ENCODE measurements at regions not wholly inside any gene's neighbourhood (a gene's known extent, or its start where the extent isn't known, plus 50 kb on each side); places are given as distances from the start of the nearest gene placed in this dataset.
"Not testable (repeated sequence)": the region's sequence is repeated elsewhere in the genome, so short reads cannot be mapped to it uniquely, and the experiment has no call there.

DNA sequence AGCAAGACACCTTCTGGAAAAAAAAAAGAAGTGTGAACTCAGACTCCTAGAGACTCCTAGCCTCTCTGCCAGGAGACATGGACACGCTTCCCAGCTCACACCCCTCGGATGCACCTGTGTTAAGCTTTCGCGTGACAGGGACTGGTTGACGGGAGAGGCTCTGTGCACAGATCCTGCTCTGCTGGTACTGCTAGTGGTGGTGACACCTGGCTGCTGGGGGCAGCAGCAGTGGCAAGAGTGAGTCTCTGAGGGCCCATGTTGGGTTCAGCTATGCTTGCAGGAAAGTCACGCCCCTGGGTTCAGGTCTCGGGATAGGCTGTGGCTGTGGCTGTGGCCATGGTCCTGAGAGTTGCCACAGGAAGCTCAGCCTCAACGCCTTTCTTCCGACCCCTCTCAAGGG, 81.1 kb downstream of the XRCC2 start:
- no peaks in the 10 kb centered on the region for H3K36me3 ChIP-seq (ENCODE audit: control insufficient read depth in 2 of 2, extremely low read depth in 1 of 2, insufficient read depth in 1 of 2, low read length in 1 of 2)
- ChIA-PET CTCF (interaction anchor here in 1 of 2 donors (0.6 kb wide), 1 partner anchor 17 kb away, joined by 5 read pairs; no protein-coding TSS in a partner anchor), POLR2A (interaction anchor here in 1 of 2 donors (0.7 kb wide), 1 partner anchor 46 kb away, joined by 4 read pairs; no protein-coding TSS in a partner anchor)
- H3K4me3 ChIP-seq (ENCODE audit: control insufficient read depth in 1 of 2, extremely low read depth in 1 of 2, low read length in 1 of 2), result no peak overlapping the region
- DNase-seq (no peak), ATAC-seq (replicated peaks in 1 of 4) (no peak)
- Mint-ChIP-seq H3K36me3 (no peaks in the 10 kb centered on the region), H3K27ac (no peak overlapping the region), H3K27me3 (no peaks in the 10 kb centered on the region), H3K4me3 (no peak overlapping the region), H3K4me1 (no peaks in the 10 kb centered on the region), H3K9me3 (no peaks in the 10 kb centered on the region)
- WGBS (ENCODE audit: insufficient coverage), result 89% methylated on average over 7 of the region's 9 CpGs
- H3K27ac ChIP-seq (ENCODE audit: low read length), result no peak overlapping the region
- H3K9me3 ChIP-seq, result no peaks in the 10 kb centered on the region
- H3K27me3 ChIP-seq (replicated peaks in 1 of 2; ENCODE audit: control insufficient read depth in 2 of 2, extremely low read depth in 1 of 2, insufficient read depth in 2 of 2, low read length in 1 of 2), result peaks cover 0 to 6% of the 10 kb centered on the region in 2 experiments
- H3K4me1 ChIP-seq (ENCODE audit: control insufficient read depth in 1 of 2, extremely low read depth in 1 of 2, insufficient read depth in 2 of 2, low read length in 2 of 2), result no peaks in the 10 kb centered on the region

DNA sequence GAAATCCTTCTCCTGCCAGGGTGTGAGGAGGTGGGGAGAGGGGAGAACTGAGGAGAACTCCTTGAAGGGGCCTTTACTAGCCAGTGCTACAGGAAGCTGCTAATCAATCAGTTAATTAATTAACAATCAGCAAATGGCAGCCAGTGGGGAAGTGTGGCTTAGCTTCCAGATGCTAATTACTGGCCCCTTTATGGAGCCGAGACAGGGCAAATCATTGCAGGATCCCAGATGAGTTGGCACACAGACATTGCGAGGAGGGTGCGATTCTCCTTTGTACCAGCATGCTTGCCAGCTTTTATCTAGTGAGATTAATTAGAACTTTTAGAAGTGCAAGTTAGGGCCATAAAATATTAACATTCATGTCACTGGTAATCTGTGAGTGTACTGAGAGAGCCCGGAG, 84.0 kb downstream of the XRCC2 start:
- H3K4me3 Mint-ChIP-seq, result no peak overlapping the region
- H3K4me1 ChIP-seq (ENCODE audit: control insufficient read depth in 1 of 2, extremely low read depth in 1 of 2, insufficient read depth in 2 of 2, low read length in 2 of 2), result no peaks in the 10 kb centered on the region
- ChIA-PET POLR2A (no interaction called here), CTCF (no interaction called here)
- WGBS (ENCODE audit: insufficient coverage), result 100% methylated on average over 1 of the region's 4 CpGs
- H3K9me3 Mint-ChIP-seq, result no peaks in the 10 kb centered on the region
- no peaks in the 10 kb centered on the region for H3K36me3 Mint-ChIP-seq
- no peaks in the 10 kb centered on the region for H3K27me3 Mint-ChIP-seq
- peaks cover 0 to 6% of the 10 kb centered on the region in 2 experiments for H3K27me3 ChIP-seq (replicated peaks in 1 of 2; ENCODE audit: control insufficient read depth in 2 of 2, extremely low read depth in 1 of 2, insufficient read depth in 2 of 2, low read length in 1 of 2)
- no peaks in the 10 kb centered on the region for H3K4me1 Mint-ChIP-seq
- ATAC-seq (replicated peaks in 1 of 4), result no peak
- no peaks in the 10 kb centered on the region for H3K9me3 ChIP-seq
- H3K27ac ChIP-seq (ENCODE audit: low read length), result no peak overlapping the region
- DNase-seq, result no peak
- no peaks in the 10 kb centered on the region for H3K36me3 ChIP-seq (ENCODE audit: control insufficient read depth in 2 of 2, extremely low read depth in 1 of 2, insufficient read depth in 1 of 2, low read length in 1 of 2)
- no peak overlapping the region for H3K27ac Mint-ChIP-seq
- no peak overlapping the region for H3K4me3 ChIP-seq (ENCODE audit: control insufficient read depth in 1 of 2, extremely low read depth in 1 of 2, low read length in 1 of 2)

DNA sequence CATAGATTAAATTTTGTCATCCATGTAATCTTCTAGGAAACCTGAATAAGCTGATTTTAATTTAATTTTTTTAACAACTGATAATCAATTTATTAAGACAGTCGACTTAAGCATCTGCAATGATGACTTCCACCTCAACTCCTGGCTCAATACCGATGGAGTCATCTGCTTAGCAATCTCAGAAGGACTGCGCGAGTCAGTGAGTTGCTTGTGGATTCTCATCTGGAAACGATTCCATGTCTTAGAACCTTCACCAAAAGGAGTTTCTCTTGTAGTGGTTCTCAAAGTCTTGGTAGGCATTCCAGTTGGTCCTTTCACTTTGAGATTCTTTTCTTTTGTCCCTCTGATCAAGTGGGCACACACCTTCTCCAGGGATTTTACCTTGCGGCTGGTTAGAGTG, 85.5 kb downstream of the XRCC2 start:
- Histone ChIP-seq H3K4me1 (ENCODE audit: control insufficient read depth in 1 of 2, extremely low read depth in 1 of 2, insufficient read depth in 2 of 2, low read length in 2 of 2) (no peaks in the 10 kb centered on the region), H3K27ac (ENCODE audit: low read length) (no peak overlapping the region), H3K4me3 (ENCODE audit: control insufficient read depth in 1 of 2, extremely low read depth in 1 of 2, low read length in 1 of 2) (no peak overlapping the region), H3K36me3 (ENCODE audit: control insufficient read depth in 2 of 2, extremely low read depth in 1 of 2, insufficient read depth in 1 of 2, low read length in 1 of 2) (no peaks in the 10 kb centered on the region), H3K27me3 (replicated peaks in 1 of 2; ENCODE audit: control insufficient read depth in 2 of 2, extremely low read depth in 1 of 2, insufficient read depth in 2 of 2, low read length in 1 of 2) (peaks cover 0 to 3% of the 10 kb centered on the region in 2 experiments), H3K9me3 (no peaks in the 10 kb centered on the region)
- H3K36me3 Mint-ChIP-seq, result no peaks in the 10 kb centered on the region
- no peaks in the 10 kb centered on the region for H3K27me3 Mint-ChIP-seq
- 92% methylated on average over 3 of the region's 6 CpGs for WGBS (ENCODE audit: insufficient coverage)
- no peaks in the 10 kb centered on the region for H3K4me1 Mint-ChIP-seq
- DNase-seq, result no peak
- no peaks in the 10 kb centered on the region for H3K9me3 Mint-ChIP-seq
- ChIA-PET POLR2A (no interaction called here), CTCF (interaction anchor here in 1 of 2 donors (0.6 to 0.7 kb wide), 2 partner anchors 232 to 1424 kb away, joined by 3 to 11 read pairs; no protein-coding TSS in a partner anchor)
- ATAC-seq (replicated peaks in 1 of 4), result no peak
- H3K4me3 Mint-ChIP-seq, result no peak overlapping the region
- H3K27ac Mint-ChIP-seq, result no peak overlapping the region

DNA sequence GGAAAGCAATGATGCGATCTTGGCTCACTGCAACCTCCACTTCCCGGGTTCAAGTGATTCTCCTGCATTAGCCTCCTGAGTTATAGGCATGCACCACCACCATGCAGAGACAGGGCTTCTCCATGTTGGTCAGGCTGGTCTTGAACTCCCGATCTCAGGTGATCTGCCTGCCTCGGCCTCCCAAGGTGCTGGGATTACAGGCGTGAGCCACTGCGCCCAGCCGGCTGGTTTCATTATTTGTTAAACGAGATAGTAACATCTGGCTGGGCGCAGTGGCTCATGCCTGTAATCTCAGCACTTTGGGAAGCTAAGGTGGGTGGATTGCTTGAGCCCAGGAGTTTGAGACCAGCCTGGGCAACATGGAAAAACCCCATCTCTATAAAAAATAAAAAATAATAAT, 86.1 kb downstream of the XRCC2 start:
- H3K4me3 ChIP-seq (ENCODE audit: control insufficient read depth in 1 of 2, extremely low read depth in 1 of 2, low read length in 1 of 2); H3K27me3 Mint-ChIP-seq; ATAC-seq (replicated peaks in 1 of 4); H3K4me1 Mint-ChIP-seq; H3K27me3 ChIP-seq (replicated peaks in 1 of 2; ENCODE audit: control insufficient read depth in 2 of 2, extremely low read depth in 1 of 2, insufficient read depth in 2 of 2, low read length in 1 of 2); H3K36me3 ChIP-seq (ENCODE audit: control insufficient read depth in 2 of 2, extremely low read depth in 1 of 2, insufficient read depth in 1 of 2, low read length in 1 of 2); H3K9me3 Mint-ChIP-seq; H3K9me3 ChIP-seq; H3K4me1 ChIP-seq (ENCODE audit: control insufficient read depth in 1 of 2, extremely low read depth in 1 of 2, insufficient read depth in 2 of 2, low read length in 2 of 2); H3K27ac Mint-ChIP-seq; POLR2A ChIA-PET; H3K4me3 Mint-ChIP-seq; H3K36me3 Mint-ChIP-seq; H3K27ac ChIP-seq (ENCODE audit: low read length): not testable (repeated sequence)
- 92% methylated on average over 9 of the region's 9 CpGs for WGBS (ENCODE audit: insufficient coverage)
- peak in 1 of 35 experiments; percentile 3 for DNase-seq
- CTCF ChIA-PET, result interaction anchor here in 1 of 2 donors (0.6 kb wide), 1 partner anchor 1424 kb away, joined by 3 read pairs; no protein-coding TSS in a partner anchor

DNA sequence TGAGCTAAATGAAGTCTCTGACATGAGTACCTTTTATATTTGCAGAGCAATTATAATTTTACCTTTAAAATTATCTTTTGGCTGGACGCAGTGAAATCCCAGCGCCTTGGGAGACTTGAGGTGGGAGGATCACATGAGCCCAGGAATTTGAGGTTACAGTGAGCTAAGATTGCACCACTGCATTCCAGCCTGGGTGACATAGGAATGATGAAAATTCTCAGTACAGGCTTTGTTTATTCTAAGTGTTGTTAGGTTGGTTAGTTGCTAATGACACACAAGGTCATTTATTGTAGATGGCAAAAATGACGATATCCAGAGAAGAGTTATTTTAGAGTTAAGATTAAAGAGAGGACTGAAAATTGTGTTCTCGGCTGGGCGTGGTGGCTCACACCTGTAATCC, 87.6 kb downstream of the XRCC2 start:
- Mint-ChIP-seq H3K27me3 (no peaks in the 10 kb centered on the region), H3K9me3 (no peaks in the 10 kb centered on the region), H3K27ac (no peak overlapping the region), H3K4me3 (no peak overlapping the region), H3K4me1 (no peaks in the 10 kb centered on the region), H3K36me3 (no peaks in the 10 kb centered on the region)
- 94% methylated on average over 2 of the region's 5 CpGs for WGBS (ENCODE audit: insufficient coverage)
- no peak for ATAC-seq (replicated peaks in 1 of 4)
- Histone ChIP-seq H3K9me3 (no peaks in the 10 kb centered on the region), H3K4me3 (ENCODE audit: control insufficient read depth in 1 of 2, extremely low read depth in 1 of 2, low read length in 1 of 2) (no peak overlapping the region), H3K4me1 (ENCODE audit: control insufficient read depth in 1 of 2, extremely low read depth in 1 of 2, insufficient read depth in 2 of 2, low read length in 2 of 2) (no peaks in the 10 kb centered on the region), H3K36me3 (ENCODE audit: control insufficient read depth in 2 of 2, extremely low read depth in 1 of 2, insufficient read depth in 1 of 2, low read length in 1 of 2) (no peaks in the 10 kb centered on the region), H3K27me3 (replicated peaks in 1 of 2; ENCODE audit: control insufficient read depth in 2 of 2, extremely low read depth in 1 of 2, insufficient read depth in 2 of 2, low read length in 1 of 2) (no peaks in the 10 kb centered on the region), H3K27ac (ENCODE audit: low read length) (no peak overlapping the region)
- POLR2A ChIA-PET, result interaction anchor here in 1 of 2 donors (0.6 kb wide), 1 partner anchor 103 kb away, joined by 3 read pairs; no protein-coding TSS in a partner anchor
- DNase-seq, result no peak
- CTCF ChIA-PET, result no interaction called here

DNA sequence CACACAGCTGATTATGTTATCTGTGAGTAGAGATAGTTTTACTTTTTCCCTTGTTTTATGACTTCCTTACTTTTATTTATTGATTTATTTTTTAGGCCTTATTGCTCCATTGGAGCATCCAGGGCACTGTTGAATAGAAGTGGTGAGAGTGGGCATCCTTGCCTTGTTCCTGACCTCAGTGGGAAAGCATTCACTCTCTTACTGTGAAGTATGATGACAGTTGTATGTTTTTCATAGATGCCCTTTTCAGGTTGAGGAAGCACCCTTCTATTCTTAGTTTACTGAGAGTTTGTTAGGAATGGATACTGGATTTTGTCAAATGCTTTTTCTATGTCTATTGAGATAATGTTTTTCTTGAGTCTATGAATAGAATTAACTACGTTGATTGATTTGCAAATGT, 88.6 kb downstream of the XRCC2 start:
- H3K4me3 ChIP-seq (ENCODE audit: control insufficient read depth in 1 of 2, extremely low read depth in 1 of 2, low read length in 1 of 2), result no peak overlapping the region
- Mint-ChIP-seq H3K4me3 (no peak overlapping the region), H3K27ac (no peak overlapping the region), H3K9me3 (no peaks in the 10 kb centered on the region), H3K36me3 (no peaks in the 10 kb centered on the region), H3K27me3 (no peaks in the 10 kb centered on the region), H3K4me1 (no peaks in the 10 kb centered on the region)
- CTCF ChIA-PET, result no interaction called here
- H3K27ac ChIP-seq (ENCODE audit: low read length), result no peak overlapping the region
- H3K27me3 ChIP-seq (replicated peaks in 1 of 2; ENCODE audit: control insufficient read depth in 2 of 2, extremely low read depth in 1 of 2, insufficient read depth in 2 of 2, low read length in 1 of 2), result no peaks in the 10 kb centered on the region
- no peak for ATAC-seq (replicated peaks in 1 of 4)
- 100% methylated on average over 1 of the region's 1 CpG for WGBS (ENCODE audit: insufficient coverage)
- H3K4me1 ChIP-seq (ENCODE audit: control insufficient read depth in 1 of 2, extremely low read depth in 1 of 2, insufficient read depth in 2 of 2, low read length in 2 of 2), result no peaks in the 10 kb centered on the region
- DNase-seq, result no peak
- no peaks in the 10 kb centered on the region for H3K36me3 ChIP-seq (ENCODE audit: control insufficient read depth in 2 of 2, extremely low read depth in 1 of 2, insufficient read depth in 1 of 2, low read length in 1 of 2)
- POLR2A ChIA-PET, result no interaction called here
- no peaks in the 10 kb centered on the region for H3K9me3 ChIP-seq

DNA sequence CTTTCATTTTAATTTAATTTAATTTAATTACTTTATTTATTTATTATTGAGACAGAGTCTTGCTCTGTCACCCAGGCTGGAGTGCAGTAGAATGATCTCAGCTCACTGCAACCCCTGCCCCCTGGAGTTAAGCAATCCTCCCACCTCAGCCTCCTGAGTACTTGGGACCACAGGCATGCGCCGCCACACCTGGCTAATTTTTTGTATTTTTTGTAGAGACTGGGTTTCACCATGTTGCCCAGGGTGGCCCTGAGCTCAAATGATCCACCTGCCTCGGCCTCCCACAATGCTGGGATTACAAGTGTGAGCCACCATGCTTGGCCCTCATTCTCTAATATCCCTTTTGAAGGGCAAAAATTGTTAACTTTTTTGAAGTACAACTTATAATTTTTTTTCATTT, 92.9 kb downstream of the XRCC2 start:
- Histone ChIP-seq H3K4me3 (ENCODE audit: control insufficient read depth in 1 of 2, extremely low read depth in 1 of 2, low read length in 1 of 2) (no peak overlapping the region), H3K27me3 (replicated peaks in 1 of 2; ENCODE audit: control insufficient read depth in 2 of 2, extremely low read depth in 1 of 2, insufficient read depth in 2 of 2, low read length in 1 of 2) (peaks cover 0 to 3% of the 10 kb centered on the region in 2 experiments), H3K9me3 (no peaks in the 10 kb centered on the region), H3K27ac (ENCODE audit: low read length) (no peak overlapping the region), H3K4me1 (ENCODE audit: control insufficient read depth in 1 of 2, extremely low read depth in 1 of 2, insufficient read depth in 2 of 2, low read length in 2 of 2) (no peaks in the 10 kb centered on the region), H3K36me3 (ENCODE audit: control insufficient read depth in 2 of 2, extremely low read depth in 1 of 2, insufficient read depth in 1 of 2, low read length in 1 of 2) (no peaks in the 10 kb centered on the region)
- no CpG with 5 or more reads among the region's 3 CpGs for WGBS (ENCODE audit: insufficient coverage)
- no peaks in the 10 kb centered on the region for H3K36me3 Mint-ChIP-seq
- DNase-seq (no peak), ATAC-seq (replicated peaks in 1 of 4) (no peak)
- no peaks in the 10 kb centered on the region for H3K4me1 Mint-ChIP-seq
- no peak overlapping the region for H3K4me3 Mint-ChIP-seq
- H3K9me3 Mint-ChIP-seq, result no peaks in the 10 kb centered on the region
- CTCF ChIA-PET, result no interaction called here
- H3K27me3 Mint-ChIP-seq, result peaks cover 0 to 2% of the 10 kb centered on the region in 2 donors
- POLR2A ChIA-PET, result no interaction called here
- no peak overlapping the region for H3K27ac Mint-ChIP-seq
